NCI-H1105 (cell line): ENCODE measurements at regions not wholly inside any gene's neighbourhood (a gene's known extent, or its start where the extent isn't known, plus 50 kb on each side); places are given as distances from the start of the nearest gene placed in this dataset.
"Not testable (repeated sequence)": the region's sequence is repeated elsewhere in the genome, so short reads cannot be mapped to it uniquely, and the experiment has no call there.

Experiments used
- DNase-seq: peaks from one replicate; lab custom pipeline; 2025; lab: John Stamatoyannopoulos, UW

DNA sequence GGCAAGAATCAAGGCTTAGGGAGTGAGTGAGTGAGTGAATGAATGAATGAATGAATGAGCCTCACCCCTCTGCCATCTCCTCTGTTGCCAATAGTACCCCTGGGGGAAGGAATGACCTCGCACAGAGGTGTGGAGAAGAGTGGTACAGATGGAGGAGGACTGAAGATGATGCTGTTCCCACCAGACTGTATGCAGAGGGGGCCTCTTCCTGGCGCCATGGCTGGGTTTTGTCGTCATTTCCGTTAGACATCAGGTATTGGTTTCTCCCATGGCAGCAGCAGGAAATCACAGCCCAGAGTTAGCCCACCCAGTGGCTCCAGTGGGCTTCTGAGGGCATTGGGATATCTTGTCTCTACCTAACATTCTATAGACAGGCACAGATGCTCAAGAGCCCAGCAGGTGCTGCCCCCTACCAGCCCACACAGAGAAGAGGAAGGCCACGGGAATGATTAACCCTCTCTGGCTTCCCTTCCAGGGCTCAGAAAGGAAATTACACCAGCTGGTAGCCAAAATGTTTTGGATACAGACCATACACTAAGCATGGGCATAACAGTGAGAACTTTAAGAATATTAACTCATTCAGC is 109.8 kb upstream of the SLC6A11 start:
- no peak for DNase-seq

DNA sequence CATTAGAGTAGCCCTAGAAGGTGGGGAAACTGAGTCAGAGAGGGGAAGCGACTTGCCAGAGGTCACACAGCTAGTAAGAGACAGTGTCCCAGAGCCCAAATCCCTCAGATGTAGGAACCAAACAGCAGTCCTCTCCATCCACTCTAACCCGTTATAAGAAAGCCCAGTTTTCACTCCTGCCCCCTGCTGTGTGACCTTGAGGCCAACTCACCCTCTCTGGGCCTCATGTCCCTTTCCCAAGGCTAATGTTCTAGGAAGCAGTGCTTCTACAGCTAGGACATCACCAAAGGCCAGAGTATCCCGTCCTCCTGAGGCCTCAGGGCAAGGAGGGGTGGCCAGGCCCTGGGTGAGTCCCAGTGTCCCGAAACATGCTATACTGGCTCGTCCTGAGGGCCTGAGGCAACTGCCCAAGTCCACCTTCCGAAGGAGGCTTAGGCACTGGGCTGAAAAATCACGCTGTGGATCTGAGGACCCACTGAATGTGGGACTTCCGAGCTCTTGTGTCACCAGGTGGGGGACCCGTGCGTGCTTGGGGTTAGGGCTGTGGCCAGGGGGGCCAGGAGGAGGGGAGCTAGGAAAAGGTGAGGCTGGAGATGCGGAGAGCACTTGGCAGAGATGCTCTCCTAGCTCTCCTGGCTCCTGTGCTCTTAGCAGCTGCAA is 109.2 kb upstream of the SLC6A11 start:
- DNase-seq = no peak

DNA sequence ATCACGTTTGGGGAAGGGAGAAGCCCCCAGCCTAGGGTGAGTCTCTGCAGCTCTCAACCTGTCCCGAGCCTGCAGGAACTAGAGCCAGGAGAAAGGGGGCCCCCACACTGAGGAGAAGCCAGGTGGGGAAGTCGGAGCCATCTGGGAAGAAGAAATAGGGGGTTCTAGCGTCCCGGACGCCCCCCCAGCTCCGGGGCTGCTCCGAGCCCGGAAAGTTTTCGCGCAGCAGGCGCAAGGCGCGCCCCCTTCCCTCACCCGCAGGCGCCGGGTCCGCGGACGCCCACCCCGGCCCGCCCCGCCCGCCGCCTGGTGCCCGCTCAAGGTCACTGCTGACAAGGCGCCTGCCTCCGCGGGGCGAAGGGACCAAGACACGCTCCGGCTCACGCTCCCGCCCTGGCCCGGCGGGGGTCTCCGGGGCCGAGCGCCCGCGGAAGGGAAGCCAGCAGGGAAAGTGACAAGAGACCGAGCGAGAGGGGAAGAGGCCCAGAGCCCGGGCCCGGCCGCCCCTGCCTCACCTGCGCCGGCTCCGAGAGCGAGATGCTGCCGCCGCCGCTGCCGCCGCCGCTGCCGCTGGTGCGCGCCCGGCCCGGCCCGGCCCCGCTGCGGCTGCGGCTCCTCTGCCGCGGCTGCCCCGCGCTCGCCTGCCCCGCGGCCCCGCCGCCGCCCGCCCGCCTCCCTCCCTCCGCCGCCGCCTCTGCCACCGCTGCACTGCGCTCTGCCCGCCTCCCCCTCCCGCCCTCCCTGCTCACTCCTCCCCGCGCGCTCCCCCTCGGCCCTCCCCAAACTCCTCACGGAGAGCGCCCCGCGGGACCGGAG is 108.4 kb upstream of the SLC6A11 start:
- no peak for DNase-seq

DNA sequence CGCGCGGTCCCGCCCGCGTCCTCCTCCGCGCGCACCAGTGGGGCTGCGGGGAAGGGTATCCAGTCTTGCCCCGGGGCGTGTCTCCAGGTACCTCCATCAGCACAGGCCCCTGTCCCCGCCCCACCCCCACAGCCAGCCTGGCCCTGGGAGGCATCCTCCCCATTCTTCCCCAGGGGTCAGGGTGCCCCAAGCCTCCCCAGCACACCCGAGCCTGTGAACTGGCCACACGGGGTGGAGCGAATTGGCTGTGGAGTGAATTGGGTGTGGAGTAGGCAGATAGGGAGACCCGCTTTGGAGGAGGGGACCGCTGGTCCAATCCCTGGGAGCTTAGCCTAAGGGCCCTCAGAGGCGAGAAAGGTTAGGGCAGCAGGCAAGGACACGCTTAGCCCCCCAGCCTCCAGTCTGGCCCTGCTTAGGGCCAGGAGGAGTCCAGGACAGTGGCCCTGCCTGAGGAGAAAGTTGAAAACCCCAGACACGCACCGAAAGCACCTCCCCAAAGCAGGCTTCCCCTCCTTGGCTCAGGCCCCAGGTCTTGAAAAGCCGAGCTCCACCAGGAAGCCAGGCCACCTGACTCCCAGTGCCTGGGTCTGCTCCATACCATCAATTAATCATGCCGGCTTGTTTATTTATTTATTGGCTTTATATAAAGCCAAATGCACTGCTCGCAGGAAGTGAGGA is 107.7 kb upstream of the SLC6A11 start:
- no peak for DNase-seq

DNA sequence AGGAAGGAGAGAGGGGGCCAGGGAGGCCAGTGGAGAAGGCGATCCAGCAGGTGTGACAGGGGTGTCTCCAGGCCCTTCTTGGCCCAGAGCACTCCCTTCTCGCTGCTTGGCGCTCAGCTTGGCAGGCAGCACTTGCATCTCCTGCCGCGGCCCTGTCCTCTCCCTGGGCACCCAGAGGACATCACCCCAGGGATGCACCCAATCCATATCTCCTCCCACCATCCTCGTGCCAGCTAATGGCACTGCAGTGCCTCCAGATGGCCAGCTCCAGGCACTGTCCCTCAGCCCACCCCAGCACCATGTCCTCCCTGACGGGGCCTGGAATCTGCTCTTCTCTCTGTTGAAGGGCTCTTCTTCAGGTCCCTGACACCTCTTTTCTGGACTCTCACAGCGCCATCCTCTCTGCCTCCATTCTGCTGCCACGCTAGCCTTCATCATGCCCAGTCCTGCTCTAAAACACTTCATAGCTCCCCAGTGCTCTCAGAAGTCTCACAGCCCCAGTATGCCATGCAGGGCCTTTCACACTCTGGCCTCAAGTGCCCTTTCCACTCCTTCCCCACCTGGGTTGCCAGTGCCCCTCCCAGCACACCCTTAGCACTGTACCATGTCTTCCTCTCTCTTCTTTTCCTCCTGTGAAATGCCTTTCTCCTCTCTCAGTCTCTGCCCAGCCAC is 106.8 kb upstream of the SLC6A11 start:
- DNase-seq = no peak

DNA sequence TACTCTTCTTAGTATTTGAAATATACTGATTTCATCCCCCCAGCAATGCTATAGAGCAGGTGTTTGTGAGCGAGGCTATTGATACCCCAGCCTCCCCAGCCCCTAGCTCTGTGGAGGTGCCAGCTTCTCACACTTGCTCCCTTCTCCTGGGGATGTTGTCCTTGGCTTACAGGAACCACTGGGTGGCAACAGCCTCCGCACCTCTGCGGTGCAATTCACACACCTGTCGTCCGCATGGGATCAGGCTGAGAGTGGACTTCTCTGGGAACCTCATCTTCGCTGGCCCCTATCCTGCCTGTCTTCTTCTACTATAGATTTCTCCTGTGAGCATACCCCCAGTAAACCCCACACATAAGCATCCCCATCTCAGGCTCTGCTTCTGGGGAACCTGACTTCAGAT is 103.9 kb upstream of the SLC6A11 start:
- DNase-seq = no peak

DNA sequence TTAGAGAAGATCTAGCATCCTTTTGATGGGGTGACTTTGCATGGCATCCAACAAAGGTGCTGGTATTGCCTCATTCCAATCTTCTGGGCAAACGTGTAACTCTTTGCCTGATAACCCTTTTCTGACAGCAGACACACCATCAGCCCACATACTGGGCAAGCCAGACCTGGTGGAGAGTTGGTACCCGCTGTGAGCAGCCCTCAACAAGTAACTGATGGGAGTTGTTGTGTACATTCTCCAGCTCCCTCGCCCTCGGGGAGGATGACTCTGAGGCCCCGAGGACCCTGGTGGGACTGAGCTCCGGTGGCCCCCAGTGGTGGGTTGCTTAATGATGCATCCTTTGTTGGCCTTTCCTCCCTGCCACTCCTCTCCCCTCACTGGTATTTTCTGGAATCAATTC is 102.4 kb upstream of the SLC6A11 start:
- no peak for DNase-seq

DNA sequence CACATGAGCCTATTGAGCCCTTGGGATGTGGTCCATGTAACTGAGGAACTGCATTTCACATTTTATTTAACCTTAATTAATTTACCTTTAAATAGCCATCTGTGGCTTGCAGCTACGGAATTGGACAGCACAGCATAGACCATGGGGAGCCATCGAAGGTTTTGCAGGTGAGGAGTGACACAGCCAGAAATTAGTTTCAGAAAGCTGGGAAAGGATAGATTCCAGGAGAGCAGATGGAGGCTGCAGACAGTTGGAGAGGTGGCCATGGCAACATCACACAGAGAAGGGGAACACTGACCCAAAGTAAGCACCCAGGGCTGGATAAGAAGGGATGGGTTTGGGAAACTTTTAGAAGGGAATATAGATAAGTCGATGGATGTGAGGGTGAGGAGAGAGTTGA is 100.1 kb upstream of the SLC6A11 start:
- no peak for DNase-seq

DNA sequence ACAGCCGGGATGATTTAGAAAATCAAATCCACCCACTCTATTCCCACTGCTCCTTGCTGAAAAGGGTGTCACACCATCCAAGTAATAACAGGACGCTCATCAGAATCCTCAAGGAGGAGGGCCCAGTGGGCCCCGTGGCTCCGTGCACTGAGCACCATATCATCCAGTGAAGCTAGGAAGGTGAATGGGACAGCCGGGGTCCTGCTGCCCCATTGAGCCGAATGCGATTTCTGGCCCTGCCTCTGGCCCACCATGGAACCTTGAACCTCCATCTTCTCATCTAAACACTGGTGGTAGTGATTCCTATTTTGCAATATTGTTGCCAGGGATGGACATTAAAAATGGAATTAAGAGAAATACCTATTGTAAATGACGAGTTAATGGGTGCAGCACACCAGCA is 99.1 kb upstream of the SLC6A11 start:
- no peak for DNase-seq

DNA sequence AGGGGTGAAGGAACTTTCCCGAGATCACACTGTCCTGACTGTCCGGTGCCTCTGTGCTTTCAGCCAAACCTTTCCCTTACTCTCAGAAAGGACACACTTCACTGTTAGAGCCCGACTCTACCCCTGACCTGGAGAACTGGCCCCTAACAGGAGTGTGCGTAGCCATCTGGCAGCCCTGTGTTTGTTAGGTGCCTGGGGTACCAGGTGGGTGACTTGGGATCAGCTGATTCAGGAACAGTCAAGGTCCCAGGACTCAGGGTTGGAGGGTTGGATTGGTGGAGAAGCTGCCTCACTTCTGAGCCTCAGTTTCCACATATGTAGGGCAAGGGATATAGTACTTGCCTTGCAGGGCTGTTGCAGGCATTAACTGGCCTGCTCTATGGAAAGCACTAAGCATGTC is 98.3 kb upstream of the SLC6A11 start:
- no peak for DNase-seq

DNA sequence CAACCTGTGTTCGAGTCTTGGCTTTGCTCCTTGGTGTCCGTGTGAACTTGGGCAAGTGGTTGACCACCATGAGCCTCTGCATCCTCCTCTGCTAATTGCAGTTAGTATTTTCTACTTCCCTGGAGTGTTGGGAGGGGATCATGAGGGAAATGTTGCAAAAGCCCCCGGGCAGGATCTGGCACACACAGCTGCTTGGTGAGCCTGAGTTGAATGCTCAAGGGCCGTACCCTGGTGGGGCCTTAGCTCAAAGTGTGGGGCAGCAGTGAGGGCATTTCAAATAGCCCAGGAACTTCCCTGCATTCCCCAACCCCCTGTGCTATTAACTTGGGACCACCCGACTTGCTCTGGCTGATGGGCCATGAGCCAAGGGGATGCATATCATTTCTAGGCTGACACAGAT is 94.9 kb upstream of the SLC6A11 start:
- DNase-seq = no peak

DNA sequence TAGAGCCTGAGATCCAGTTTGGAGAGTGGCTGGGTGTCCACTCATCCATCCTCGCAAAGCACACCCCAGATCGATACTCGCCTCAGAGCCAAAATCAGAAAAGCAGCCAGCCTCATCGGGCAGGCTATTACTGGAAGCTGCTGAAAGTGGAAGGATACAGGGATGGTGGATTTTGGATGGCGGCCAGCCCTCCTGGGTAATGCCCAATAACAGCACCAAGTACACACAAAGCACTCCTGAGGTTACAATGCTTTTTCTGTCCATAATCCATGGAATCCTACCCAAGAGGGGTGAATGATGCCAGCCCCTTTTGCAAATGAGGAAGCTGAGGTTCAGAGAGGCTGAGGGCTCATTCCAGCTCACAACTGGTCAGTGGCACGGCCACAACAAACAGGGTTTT is 93.1 kb upstream of the SLC6A11 start:
- DNase-seq = no peak

DNA sequence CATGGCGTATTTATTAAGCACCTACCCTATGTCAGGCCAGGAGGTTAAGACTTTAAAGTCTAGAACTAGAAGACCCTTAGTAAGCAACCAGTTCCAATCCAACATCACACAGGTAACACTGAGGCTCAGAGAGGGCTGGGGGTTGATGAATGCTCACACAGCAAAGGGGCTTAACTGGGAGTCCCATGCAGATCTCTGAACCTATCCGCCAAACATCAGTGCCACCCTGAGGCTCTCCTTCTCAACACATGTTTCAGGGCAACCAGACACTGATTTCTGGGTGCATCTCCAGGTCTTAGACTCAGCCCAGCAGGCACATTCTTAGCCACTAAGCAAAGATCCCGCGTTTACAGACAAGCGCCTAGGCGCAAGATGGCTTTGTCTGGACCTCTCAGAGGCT is 92.0 kb upstream of the SLC6A11 start:
- DNase-seq = no peak

DNA sequence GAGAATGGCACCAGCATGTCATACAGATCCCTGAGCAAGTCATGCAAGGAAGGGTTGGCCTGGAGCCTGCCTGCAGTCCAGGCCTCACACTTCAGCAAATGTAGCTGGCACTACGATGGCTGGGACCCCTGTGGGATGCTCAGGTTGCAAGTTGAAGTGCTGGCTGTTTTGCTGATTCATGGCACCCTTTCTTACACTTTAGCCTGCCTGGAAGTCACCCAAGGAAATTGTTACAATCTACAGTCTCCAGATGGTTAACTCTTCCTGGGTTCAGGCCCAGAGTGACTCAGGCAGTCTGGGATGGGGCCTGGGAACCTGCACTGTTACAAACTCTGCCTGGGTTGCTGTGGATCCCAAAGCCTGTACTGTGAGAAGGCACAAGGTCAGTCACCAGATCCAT is 91.0 kb upstream of the SLC6A11 start:
- no peak for DNase-seq

DNA sequence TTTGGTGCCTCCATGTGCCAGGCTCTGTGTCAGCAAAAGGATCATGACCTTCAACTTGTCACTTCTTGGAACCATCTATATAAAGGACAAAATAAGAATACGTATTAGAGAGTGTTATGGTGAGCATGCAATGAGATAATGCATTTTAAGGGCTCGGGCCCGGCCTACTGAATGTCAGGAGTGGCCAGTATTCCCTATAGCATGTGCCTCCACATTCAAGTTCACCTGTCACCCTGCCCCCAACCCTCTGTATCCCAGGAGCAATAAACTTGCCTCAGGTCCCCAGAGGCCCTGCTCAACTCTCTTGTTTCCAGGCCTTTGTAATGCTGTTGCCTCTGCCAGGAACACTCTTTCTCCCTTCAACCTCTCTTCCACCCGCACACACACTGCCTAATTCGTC is 90.2 kb upstream of the SLC6A11 start:
- no peak for DNase-seq

DNA sequence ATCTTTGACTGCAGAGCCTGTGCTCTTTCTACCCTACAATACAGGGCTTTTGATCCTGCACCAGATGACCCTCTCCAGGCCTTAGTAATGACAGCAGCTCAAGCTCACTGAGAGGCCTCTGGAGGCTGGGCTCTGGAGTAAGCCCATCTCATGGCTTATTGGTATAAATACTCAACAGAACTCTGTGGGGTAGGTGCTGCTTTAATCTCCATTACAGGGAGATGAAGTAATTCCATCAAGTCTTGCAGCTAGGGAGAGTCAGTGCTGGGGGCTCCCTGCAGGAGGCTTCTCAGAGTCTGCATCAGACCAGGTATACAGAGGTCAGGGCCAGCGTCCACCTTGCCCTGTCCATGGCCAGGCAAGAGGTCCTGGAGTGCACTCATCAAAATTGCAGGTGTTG is 89.2 kb upstream of the SLC6A11 start:
- DNase-seq = no peak

DNA sequence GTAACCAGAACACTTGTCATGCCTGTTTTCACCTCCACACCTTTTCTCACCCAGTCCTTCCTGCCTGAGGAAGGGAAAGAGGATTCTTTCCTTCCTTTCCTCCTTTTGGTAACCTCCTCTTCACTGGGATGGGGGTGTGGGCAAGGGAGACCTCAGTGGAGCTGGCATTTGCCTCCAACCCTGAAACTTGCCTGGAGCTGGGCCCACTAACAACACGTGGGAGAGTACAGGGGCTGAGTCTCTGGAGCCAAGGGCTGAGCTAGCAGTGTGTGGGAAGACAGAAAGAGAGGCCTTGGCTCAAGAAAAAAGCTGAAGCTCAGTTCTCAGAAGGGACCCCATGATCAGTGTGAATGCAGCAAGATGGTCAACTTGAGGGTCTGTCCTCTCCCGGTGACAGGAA is 86.6 kb upstream of the SLC6A11 start:
- DNase-seq = no peak

DNA sequence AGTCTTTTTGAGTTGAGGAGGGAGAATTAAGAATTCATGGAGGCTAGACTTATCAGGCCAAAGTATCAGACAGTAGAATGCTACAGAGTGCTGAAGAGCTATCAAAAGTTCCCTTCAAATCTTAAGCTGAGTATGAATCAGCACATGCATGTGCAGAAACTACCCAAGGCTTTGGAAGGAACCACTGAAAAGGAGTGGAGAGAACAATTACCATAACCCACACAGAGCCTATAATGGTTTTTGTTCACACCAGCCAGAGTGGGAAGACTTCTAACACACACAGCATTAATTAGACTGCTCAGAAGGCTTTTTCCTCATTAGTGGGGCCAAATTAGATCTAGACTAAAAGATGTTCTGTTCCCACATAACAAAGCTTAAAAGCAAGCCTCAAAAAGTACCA is 83.7 kb upstream of the SLC6A11 start:
- DNase-seq = no peak

DNA sequence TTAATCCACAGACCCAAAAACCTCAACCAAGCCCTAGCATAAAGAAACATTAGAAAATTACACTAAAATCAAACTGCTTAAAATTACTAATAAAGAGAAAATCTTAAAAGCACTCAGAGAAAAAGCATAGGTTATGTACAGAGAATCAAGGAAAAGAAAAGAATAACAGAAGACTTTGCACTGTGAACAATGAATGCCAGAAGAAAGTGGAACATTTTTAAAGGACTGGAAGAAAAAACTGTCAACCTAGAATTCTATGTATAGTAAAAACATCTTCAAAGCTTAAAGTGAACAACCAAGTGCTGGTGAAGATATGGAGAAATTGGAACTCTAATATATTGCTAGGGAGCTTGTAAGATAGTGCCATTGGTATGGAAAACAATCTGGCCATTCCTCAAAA is 82.7 kb upstream of the SLC6A11 start:
- DNase-seq = no peak

DNA sequence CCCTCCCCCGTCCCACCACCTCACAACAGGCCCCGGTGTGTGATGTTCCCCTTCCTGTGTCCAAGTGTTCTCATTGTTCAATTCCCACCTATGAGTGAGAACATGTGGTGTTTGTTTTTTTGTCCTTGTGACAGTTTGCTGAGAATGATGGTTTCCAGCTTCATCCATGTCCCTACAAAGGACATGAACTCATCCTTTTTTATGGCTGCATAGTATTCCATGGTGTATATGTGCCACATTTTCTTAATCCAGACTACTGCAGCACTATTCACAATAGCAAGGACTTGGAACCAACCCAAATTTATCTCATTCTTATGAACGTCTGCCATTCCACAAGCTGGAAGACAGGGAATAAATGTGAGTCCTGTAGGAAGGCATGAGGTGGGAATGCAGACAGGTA is 79.6 kb upstream of the SLC6A11 start:
- not testable (repeated sequence) for DNase-seq

DNA sequence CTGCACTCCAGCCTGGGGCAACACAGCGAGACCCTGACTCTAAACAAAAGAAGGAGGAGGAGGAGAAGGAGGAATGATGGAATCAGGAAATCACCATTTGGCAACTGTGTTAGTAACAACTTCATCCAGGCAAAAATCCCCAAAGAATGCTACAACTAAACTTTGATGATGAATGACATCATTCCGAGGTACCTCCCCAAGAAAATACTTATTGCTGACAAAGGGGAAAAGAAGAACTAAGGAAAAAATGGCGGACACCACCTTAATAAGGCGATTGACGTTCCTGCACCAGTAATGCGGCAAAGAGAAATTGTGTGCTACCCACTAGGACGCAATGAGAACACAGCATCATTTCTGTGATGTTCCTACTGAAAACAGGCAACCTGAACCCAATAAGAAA is 78.2 kb upstream of the SLC6A11 start:
- no peak for DNase-seq

DNA sequence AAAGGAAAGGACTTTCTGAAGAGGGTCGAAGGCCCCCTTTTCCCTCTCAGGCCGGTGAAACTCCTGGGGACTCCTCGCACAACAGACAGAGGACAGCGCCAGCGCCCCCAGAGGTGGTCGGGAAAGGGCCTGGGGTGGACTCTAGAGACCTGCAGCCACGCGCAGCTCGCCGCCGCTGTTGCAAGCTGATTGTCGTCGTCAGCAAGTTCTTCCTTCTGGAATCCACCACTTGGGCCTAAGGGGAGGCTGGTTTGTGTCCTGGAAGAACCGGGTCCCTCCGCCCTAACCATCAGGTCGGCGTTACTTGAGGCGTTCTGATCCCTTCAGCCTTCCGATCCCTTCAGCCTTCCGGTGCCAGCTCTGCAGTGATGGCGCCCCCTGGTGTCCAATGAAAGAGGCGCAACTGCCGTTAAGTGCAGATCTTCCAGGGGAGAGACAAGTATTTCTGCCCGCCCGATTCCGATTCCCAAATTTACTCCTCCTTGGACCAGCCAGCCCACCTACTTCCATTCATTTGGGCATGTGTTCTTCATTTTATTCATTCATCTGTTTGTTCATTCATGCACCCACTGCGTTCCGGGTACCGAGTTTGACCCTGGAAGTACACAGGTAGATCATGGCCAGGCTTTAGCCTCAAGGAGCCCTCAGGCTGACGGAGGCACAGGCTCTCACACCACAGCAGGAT is 77.2 kb upstream of the SLC6A11 start:
- DNase-seq = peak; percentile 38
